ENCODE measurements at regions not wholly inside any gene's neighbourhood (a gene's known extent, or its start where the extent isn't known, plus 50 kb on each side); places are given as distances from the start of the nearest gene placed in this dataset.
"Not testable (repeated sequence)": the region's sequence is repeated elsewhere in the genome, so short reads cannot be mapped to it uniquely, and the experiment has no call there.

- no peak for DNase-seq (ENCODE audit: low read depth)
Measured at GRCh38 chr16:66095676-66096075, 270.8 kb upstream of the CDH5 start.

GRCh38 chr16:66093191-66093590 is 273.3 kb upstream of the CDH5 start:
- DNase-seq (ENCODE audit: low read depth) = no peak

- no peak for DNase-seq (ENCODE audit: low read depth)
Measured at GRCh38 chr16:66091471-66091891, 275.0 kb upstream of the CDH5 start.

- no peak for DNase-seq (ENCODE audit: low read depth)
Measured at GRCh38 chr16:66088681-66089080, 277.8 kb upstream of the CDH5 start.

GRCh38 chr16:66087308-66087707 is 279.2 kb upstream of the CDH5 start:
- DNase-seq (ENCODE audit: low read depth) = no peak

GRCh38 chr16:66085651-66086050 is 280.8 kb upstream of the CDH5 start:
- DNase-seq (ENCODE audit: low read depth) = no peak

- not testable (repeated sequence) for DNase-seq (ENCODE audit: low read depth)
Measured at GRCh38 chr16:66084731-66085130, 281.8 kb upstream of the CDH5 start.

GRCh38 chr16:66084306-66084705 is 282.2 kb upstream of the CDH5 start:
- no peak for DNase-seq (ENCODE audit: low read depth)

GRCh38 chr16:66083171-66083570 is 283.3 kb upstream of the CDH5 start:
- no peak for DNase-seq (ENCODE audit: low read depth)

GRCh38 chr16:66082424-66082823 is 284.1 kb upstream of the CDH5 start:
- no peak for DNase-seq (ENCODE audit: low read depth)

GRCh38 chr16:66081775-66082366 is 284.6 kb upstream of the CDH5 start:
- DNase-seq (ENCODE audit: low read depth) = no peak

- DNase-seq (ENCODE audit: low read depth) = no peak
Measured at GRCh38 chr16:66079671-66080334, 286.7 kb upstream of the CDH5 start.

GRCh38 chr16:66070140-66070917 is 296.2 kb upstream of the CDH5 start:
- no peak for DNase-seq (ENCODE audit: low read depth)

- no peak for DNase-seq (ENCODE audit: low read depth)
Measured at GRCh38 chr16:66069587-66069986, 296.9 kb upstream of the CDH5 start.

- DNase-seq (ENCODE audit: low read depth) = no peak
Measured at GRCh38 chr16:66066404-66066803, 300.1 kb upstream of the CDH5 start.

GRCh38 chr16:66065925-66066324 is 300.6 kb upstream of the CDH5 start:
- DNase-seq (ENCODE audit: low read depth) = no peak

GRCh38 chr16:66064801-66065530 is 301.5 kb upstream of the CDH5 start:
- no peak for DNase-seq (ENCODE audit: low read depth)

- no peak for DNase-seq (ENCODE audit: low read depth)
Measured at GRCh38 chr16:66058832-66059231, 307.7 kb upstream of the CDH5 start.

GRCh38 chr16:66058172-66058691 is 308.3 kb upstream of the CDH5 start:
- DNase-seq (ENCODE audit: low read depth) = no peak

- no peak for DNase-seq (ENCODE audit: low read depth)
Measured at GRCh38 chr16:66057057-66057456, 309.4 kb upstream of the CDH5 start.

GRCh38 chr16:66054095-66054494 is 312.4 kb upstream of the CDH5 start:
- DNase-seq (ENCODE audit: low read depth) = no peak

- no peak for DNase-seq (ENCODE audit: low read depth)
Measured at GRCh38 chr16:66052745-66053144, 313.7 kb upstream of the CDH5 start.

All from stimulated activated CD4-positive, alpha-beta T cell treated with anti-CD3 and anti-CD28 coated beads, Interleukin-2, amount 100 ng/mL, for 4 hours (primary cell).